Esophagus muscularis mucosa (tissue), 4 donors: ENCODE measurements at regions not wholly inside any gene's neighbourhood (a gene's known extent, or its start where the extent isn't known, plus 50 kb on each side); places are given as distances from the start of the nearest gene placed in this dataset.
"Not testable (repeated sequence)": the region's sequence is repeated elsewhere in the genome, so short reads cannot be mapped to it uniquely, and the experiment has no call there.

ENCODE experiments used
- CTCF ChIP-seq, 3 experiments: fragments of 200-600 bp in 2 of 3; fragments of 450-650 bp in 1 of 3; sonication (generic) in 2 of 3; IDR thresholded peaks; one replicate each; pipeline ENCODE4 v1.5.1; 2017 to 2019; ENCODE audit warnings: antibody characterized with exemption in 3 of 3, mild to moderate bottlenecking in 2 of 3, moderate library complexity in 1 of 3
- EP300 ChIP-seq: sonication (generic); formaldehyde crosslinking; IDR thresholded peaks from one replicate; pipeline ENCODE4 v1.6.1; 2017; ENCODE audit warnings: antibody characterized with exemption
- POLR2A ChIP-seq: fragments of 450-650 bp; IDR thresholded peaks from one replicate; pipeline ENCODE4 v1.6.1; 2017; ENCODE audit warnings: antibody characterized with exemption, moderate library complexity, mild to moderate bottlenecking, low read depth

GRCh38 chr4:64037033-64037432, 372.2 kb downstream of the TECRL start:
- TF ChIP-seq CTCF (IDR thresholded peaks at IDR 0.05); EP300; POLR2A: not testable (repeated sequence)
